Osteocyte (in vitro differentiated cells): ENCODE measurements at regions not wholly inside any gene's neighbourhood (a gene's known extent, or its start where the extent isn't known, plus 50 kb on each side); places are given as distances from the start of the nearest gene placed in this dataset.

Source experiments
- DNase-seq: peaks from one replicate; pipeline ENCODE4 v3.0.0; 2021; ENCODE audit warnings: mixed read lengths; ENCODE audit not compliant: unreplicated experiment; ENCODE audit errors: extremely low spot score
- H3K27ac Mint-ChIP-seq: one replicate; pipeline ENCODE4 v1.8.0; 2021; ENCODE audit warnings: mild to moderate bottlenecking, mixed read lengths; ENCODE audit not compliant: unreplicated experiment
- H3K27me3 Mint-ChIP-seq: one replicate; pipeline ENCODE4 v1.8.0; 2021; ENCODE audit warnings: mixed read lengths; ENCODE audit not compliant: unreplicated experiment
- H3K36me3 Mint-ChIP-seq: one replicate; pipeline ENCODE4 v1.8.0; 2021; ENCODE audit warnings: mixed read lengths; ENCODE audit not compliant: unreplicated experiment
- H3K4me1 Mint-ChIP-seq: one replicate; pipeline ENCODE4 v1.8.0; 2021; ENCODE audit warnings: mixed read lengths; ENCODE audit not compliant: unreplicated experiment
- H3K4me3 Mint-ChIP-seq: one replicate; pipeline ENCODE4 v1.8.0; 2021; ENCODE audit warnings: mild to moderate bottlenecking, moderate library complexity, mixed read lengths; ENCODE audit not compliant: unreplicated experiment
- H3K9me3 Mint-ChIP-seq: one replicate; pipeline ENCODE4 v1.8.0; 2021; ENCODE audit warnings: mixed read lengths; ENCODE audit not compliant: unreplicated experiment
- CTCF ChIP-seq: fragments of 200-600 bp; sonication (generic); IDR thresholded peaks from 2 replicates; pipeline ENCODE4 v1.5.0; 2021; ENCODE audit warnings: antibody characterized with exemption, mild to moderate bottlenecking, moderate library complexity

GRCh38 chr1:70656361-70656760 is 245.3 kb downstream of the CTH start:
- Mint-ChIP-seq H3K27me3 (peaks cover 3% of the 10 kb centered on the region), H3K4me1 (no peaks in the 10 kb centered on the region), H3K36me3 (no peaks in the 10 kb centered on the region), H3K9me3 (no peaks in the 10 kb centered on the region), H3K4me3 (no peak overlapping the region), H3K27ac (no peak overlapping the region)
- TF ChIP-seq CTCF: no peak
- DNase-seq: no peak

GRCh38 chr1:70659891-70660290 is 248.8 kb downstream of the CTH start:
- DNase-seq: no peak
- no peak for TF ChIP-seq CTCF
- H3K27me3 Mint-ChIP-seq: no peaks in the 10 kb centered on the region
- no peak overlapping the region for H3K27ac Mint-ChIP-seq
- no peaks in the 10 kb centered on the region for H3K36me3 Mint-ChIP-seq
- H3K9me3 Mint-ChIP-seq: no peaks in the 10 kb centered on the region
- no peak overlapping the region for H3K4me3 Mint-ChIP-seq
- no peaks in the 10 kb centered on the region for H3K4me1 Mint-ChIP-seq

- H3K4me1 Mint-ChIP-seq: no peaks in the 10 kb centered on the region
- no peak overlapping the region for H3K27ac Mint-ChIP-seq
- no peak overlapping the region for H3K4me3 Mint-ChIP-seq
- H3K27me3 Mint-ChIP-seq: no peaks in the 10 kb centered on the region
- H3K9me3 Mint-ChIP-seq: no peaks in the 10 kb centered on the region
- no peaks in the 10 kb centered on the region for H3K36me3 Mint-ChIP-seq
- no peak for DNase-seq
- TF ChIP-seq CTCF: no peak
These were observed 255.5 kb downstream of the CTH start for GRCh38 chr1:70666381-70667140.

GRCh38 chr1:70667494-70668170 is 256.6 kb downstream of the CTH start:
- DNase-seq: no peak
- Mint-ChIP-seq H3K9me3 (no peaks in the 10 kb centered on the region), H3K27ac (no peak overlapping the region), H3K27me3 (no peaks in the 10 kb centered on the region), H3K4me3 (no peak overlapping the region), H3K36me3 (no peaks in the 10 kb centered on the region), H3K4me1 (no peaks in the 10 kb centered on the region)
- no peak for TF ChIP-seq CTCF

- Mint-ChIP-seq H3K27me3 (no peaks in the 10 kb centered on the region), H3K4me3 (no peak overlapping the region), H3K36me3 (no peaks in the 10 kb centered on the region), H3K27ac (no peak overlapping the region), H3K4me1 (no peaks in the 10 kb centered on the region), H3K9me3 (no peaks in the 10 kb centered on the region)
- DNase-seq: no peak
- no peak for TF ChIP-seq CTCF
These were observed 259.9 kb downstream of the CTH start for GRCh38 chr1:70671006-70671405.
